HUES48 (cell line): ENCODE measurements at regions not wholly inside any gene's neighbourhood (a gene's known extent, or its start where the extent isn't known, plus 50 kb on each side); places are given as distances from the start of the nearest gene placed in this dataset.

Source experiments
- H3K27ac ChIP-seq: one replicate; pipeline ENCODE4 v1.7.0; 2013; ENCODE audit warnings: low read depth, low read length, inconsistent platforms
- H3K27me3 ChIP-seq: 2 replicates; pipeline ENCODE4 v1.6.1; 2013; ENCODE audit warnings: mild to moderate bottlenecking, low read length; ENCODE audit not compliant: control insufficient read depth, insufficient read depth
- H3K36me3 ChIP-seq: 2 replicates; pipeline ENCODE4 v1.6.1; 2013; ENCODE audit warnings: low read length; ENCODE audit not compliant: control insufficient read depth, insufficient read depth
- H3K4me1 ChIP-seq: 2 replicates; pipeline ENCODE4 v1.6.1; 2013; ENCODE audit warnings: mild to moderate bottlenecking, low read length; ENCODE audit not compliant: control insufficient read depth, insufficient read depth
- H3K4me3 ChIP-seq: 2 replicates; pipeline ENCODE4 v1.5.1; 2013; ENCODE audit warnings: mild to moderate bottlenecking, low read depth, low read length
- H3K9ac ChIP-seq: 2 replicates; pipeline ENCODE4 v1.6.1; 2013; ENCODE audit warnings: mild to moderate bottlenecking, low read depth, low read length, moderate library complexity
- H3K9me3 ChIP-seq: 2 replicates; pipeline ENCODE4 v1.6.1; 2013; ENCODE audit warnings: low read length; ENCODE audit not compliant: control insufficient read depth, insufficient read depth

DNA sequence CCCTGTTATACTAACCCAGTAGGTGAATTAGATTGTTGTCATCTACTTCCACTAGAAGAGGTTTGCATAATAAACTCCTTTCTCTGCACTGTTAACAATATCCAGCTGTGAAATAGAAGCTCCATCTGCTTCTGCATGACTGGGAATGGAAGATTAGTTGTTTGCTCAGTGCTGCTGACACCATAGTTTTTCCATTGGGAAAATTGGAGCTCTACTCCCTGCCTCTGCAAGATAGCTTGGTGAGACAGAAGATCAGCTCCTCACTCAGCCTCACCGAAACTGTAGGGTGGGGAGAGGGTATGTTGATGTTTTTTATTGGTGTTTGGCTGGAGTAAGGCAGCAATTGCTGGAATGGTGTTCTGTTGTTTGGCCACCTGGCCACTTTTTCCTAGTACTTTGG lies 331.6 kb upstream of the ADAMTS5 start:
- no peaks in the 10 kb centered on the region for H3K27me3 ChIP-seq
- no peak overlapping the region for H3K27ac ChIP-seq
- H3K36me3 ChIP-seq: no peaks in the 10 kb centered on the region
- H3K9ac ChIP-seq: no peak overlapping the region
- no peaks in the 10 kb centered on the region for H3K9me3 ChIP-seq
- no peak overlapping the region for H3K4me3 ChIP-seq
- no peaks in the 10 kb centered on the region for H3K4me1 ChIP-seq

DNA sequence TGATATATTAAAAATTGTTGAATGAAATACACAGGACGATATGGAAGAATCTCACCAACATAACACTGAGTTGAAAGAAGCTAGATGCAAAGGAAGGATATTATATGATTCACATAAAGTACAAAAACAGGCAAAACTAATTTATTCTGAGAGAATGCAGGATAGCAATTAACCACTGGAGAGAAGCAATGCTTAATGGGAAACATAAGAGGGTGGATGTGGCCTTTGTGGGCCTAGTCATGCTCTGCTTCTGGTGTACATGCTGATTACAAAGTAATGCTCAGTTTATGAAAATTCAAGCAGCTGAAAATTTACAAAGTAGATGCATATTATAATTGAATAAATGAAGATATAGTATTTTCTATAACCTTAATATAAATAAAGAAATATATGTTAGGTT lies 326.4 kb upstream of the ADAMTS5 start:
- Histone ChIP-seq H3K27me3 (no peaks in the 10 kb centered on the region), H3K36me3 (no peaks in the 10 kb centered on the region), H3K4me1 (no peaks in the 10 kb centered on the region), H3K4me3 (no peak overlapping the region), H3K27ac (no peak overlapping the region), H3K9ac (no peak overlapping the region), H3K9me3 (no peaks in the 10 kb centered on the region)

DNA sequence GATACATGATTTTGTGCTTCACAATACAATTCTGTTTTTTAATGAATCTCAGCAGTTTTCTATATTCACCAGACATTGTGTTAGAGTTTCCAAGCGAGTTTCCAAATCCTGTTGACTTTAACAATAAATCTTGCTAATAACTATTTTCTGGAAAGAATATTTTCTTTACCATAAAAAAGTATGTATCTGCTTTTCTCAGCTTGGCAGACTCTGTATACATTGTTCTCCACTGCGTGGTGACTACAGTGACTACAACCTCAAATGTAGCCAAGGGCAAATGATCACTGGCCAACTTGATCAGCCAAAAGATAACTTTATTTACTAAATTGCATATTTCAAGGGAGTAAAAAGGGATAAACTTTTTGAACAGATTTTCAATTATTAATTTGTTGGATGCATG lies 325.9 kb upstream of the ADAMTS5 start:
- Histone ChIP-seq H3K9me3 (no peaks in the 10 kb centered on the region), H3K4me1 (no peaks in the 10 kb centered on the region), H3K27ac (no peak overlapping the region), H3K9ac (no peak overlapping the region), H3K36me3 (no peaks in the 10 kb centered on the region), H3K4me3 (no peak overlapping the region), H3K27me3 (no peaks in the 10 kb centered on the region)

DNA sequence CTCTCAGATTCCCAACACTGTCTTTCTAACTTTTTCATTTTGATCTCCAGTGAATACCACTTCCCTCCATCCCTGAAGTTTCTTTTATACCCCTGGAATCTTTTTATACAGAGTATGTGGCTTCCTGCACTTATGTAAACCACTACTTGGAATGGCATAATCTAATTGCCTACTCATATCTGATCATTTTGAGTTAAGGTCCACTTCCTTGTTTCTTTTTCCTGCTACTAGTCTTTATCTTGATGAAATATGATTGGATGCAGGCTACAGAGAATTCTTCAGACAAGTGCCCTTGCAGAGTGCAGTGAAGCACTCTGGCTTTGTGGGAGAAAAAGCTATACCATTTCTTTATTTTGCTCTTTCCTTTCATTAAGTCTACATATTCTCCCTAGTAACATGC lies 325.3 kb upstream of the ADAMTS5 start:
- no peaks in the 10 kb centered on the region for H3K4me1 ChIP-seq
- no peak overlapping the region for H3K9ac ChIP-seq
- no peak overlapping the region for H3K4me3 ChIP-seq
- no peak overlapping the region for H3K27ac ChIP-seq
- no peaks in the 10 kb centered on the region for H3K9me3 ChIP-seq
- H3K36me3 ChIP-seq: no peaks in the 10 kb centered on the region
- H3K27me3 ChIP-seq: no peaks in the 10 kb centered on the region

DNA sequence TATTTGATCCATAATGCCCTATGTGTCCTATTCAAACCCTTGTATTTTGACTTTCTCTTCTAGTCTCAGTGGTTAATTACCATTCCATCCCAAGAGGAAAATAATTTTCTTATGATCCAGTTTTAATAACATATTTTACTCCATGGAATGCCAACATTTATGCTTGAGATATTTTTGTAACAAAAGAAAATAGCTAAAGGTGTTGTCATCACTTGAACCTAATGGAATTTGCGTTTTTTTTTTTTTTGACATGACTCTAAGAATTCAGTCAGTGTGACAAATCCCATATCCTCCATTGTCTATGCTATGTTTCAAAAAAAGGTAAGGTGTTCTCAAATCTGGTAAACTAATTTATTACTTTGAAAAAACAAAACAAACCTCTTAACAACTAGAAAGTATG lies 324.1 kb upstream of the ADAMTS5 start:
- no peaks in the 10 kb centered on the region for H3K36me3 ChIP-seq
- H3K27ac ChIP-seq: no peak overlapping the region
- no peaks in the 10 kb centered on the region for H3K4me1 ChIP-seq
- no peaks in the 10 kb centered on the region for H3K9me3 ChIP-seq
- no peak overlapping the region for H3K4me3 ChIP-seq
- H3K27me3 ChIP-seq: no peaks in the 10 kb centered on the region
- no peak overlapping the region for H3K9ac ChIP-seq

DNA sequence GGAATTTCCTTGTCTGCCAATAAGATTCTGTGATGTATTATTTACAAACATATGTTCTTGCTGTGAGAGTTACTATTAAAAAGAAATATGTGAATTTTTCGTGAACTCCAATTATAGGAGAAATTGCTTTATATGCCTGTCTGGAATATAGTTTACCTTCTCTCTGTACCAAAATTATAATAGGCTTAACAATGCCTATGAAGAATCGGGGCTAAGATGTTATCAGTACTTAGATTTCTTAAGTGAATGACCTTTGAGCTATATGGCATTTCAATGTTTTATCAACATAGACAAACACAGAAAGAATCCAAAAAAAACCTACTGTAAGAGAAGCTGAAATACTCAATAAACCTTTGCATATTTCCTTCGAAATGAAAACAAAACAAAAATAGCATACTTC lies 323.1 kb upstream of the ADAMTS5 start:
- H3K9ac ChIP-seq: no peak overlapping the region
- H3K4me1 ChIP-seq: no peaks in the 10 kb centered on the region
- H3K27ac ChIP-seq: no peak overlapping the region
- no peaks in the 10 kb centered on the region for H3K36me3 ChIP-seq
- H3K4me3 ChIP-seq: no peak overlapping the region
- no peaks in the 10 kb centered on the region for H3K9me3 ChIP-seq
- no peaks in the 10 kb centered on the region for H3K27me3 ChIP-seq

DNA sequence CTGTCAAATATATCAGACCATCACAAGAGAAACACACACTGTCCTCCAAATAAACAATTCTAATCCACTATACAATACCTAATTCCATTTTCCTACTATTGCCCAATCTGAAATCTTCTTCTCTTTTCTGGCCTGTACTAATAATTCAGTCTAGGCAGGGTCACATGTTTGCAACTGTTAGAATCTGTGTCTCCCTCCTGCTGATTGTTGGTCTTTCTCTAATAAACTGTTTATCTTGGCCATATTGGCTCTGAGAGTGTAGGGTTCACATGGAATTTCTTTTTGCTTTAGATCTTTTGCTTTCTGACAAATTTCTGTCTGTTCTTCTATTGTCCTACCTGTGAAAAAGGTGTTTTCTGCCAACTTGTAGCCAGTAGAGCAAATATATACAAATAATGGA lies 319.9 kb upstream of the ADAMTS5 start:
- Histone ChIP-seq H3K27me3 (no peaks in the 10 kb centered on the region), H3K4me3 (no peak overlapping the region), H3K27ac (no peak overlapping the region)

DNA sequence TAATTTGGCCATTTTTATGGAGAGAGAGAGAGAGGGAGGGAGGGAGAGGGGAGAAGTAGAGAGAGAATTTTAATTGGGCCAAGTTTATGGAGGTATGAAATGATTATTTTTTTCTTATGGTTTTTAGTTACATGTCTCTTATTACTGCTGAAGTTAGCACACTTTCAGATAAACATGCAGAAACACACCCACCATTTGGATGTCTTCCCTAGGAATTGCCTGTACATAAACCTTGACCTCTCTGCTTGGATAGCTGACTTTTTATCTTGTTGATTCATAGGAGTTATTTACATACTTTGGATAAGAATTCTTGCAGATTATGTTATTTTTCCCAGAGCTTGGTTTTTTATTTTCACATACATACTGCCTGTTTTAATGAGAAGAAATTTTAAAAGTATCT lies 310.2 kb upstream of the ADAMTS5 start:
- Histone ChIP-seq H3K9me3 (no peaks in the 10 kb centered on the region), H3K4me1 (peaks cover 12% of the 10 kb centered on the region; the same call in 1 of the 2 replicates), H3K27ac (no peak overlapping the region)

More for the DNA sequence above, 319.9 kb upstream of the ADAMTS5 start:
- no peaks in the 10 kb centered on the region for H3K9me3 ChIP-seq
- no peaks in the 10 kb centered on the region for H3K4me1 ChIP-seq
- no peak overlapping the region for H3K9ac ChIP-seq
- no peaks in the 10 kb centered on the region for H3K36me3 ChIP-seq

DNA sequence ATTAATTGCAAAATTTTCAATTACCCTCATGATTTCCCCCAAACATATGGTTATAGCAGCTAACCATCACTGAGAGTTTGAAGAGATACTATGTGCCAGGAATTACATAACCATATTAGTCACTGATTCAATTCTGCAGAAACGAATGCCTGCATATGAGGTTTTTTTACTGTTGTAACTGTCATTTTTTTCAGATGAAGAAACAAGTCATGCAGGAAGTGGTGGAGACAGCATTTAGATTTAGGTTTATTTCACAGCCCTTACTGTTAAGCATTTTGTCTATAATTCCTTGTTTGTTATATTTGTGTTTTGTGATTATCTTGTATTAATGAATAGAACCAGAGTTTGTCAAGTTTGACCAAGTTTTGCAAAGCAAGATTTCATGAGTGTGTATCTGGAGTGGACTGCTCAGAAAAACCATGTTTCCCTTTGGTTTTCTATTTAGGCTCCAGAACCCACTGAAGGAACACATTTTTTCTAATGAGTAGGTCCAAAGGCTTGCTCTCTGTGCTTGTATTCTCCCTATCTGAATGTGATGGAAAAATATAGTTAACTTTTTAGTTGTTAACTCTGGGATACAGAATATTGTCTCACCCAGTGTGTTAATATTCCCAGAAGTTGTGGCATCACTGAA lies 308.5 kb upstream of the ADAMTS5 start:
- Histone ChIP-seq H3K27ac (no peak overlapping the region), H3K36me3 (no peaks in the 10 kb centered on the region), H3K9ac (no peak overlapping the region), H3K4me3 (no peak overlapping the region), H3K4me1 (peaks cover 12% of the 10 kb centered on the region; the same call in 1 of the 2 replicates), H3K9me3 (no peaks in the 10 kb centered on the region), H3K27me3 (no peaks in the 10 kb centered on the region)

More for the DNA sequence above, 310.2 kb upstream of the ADAMTS5 start:
- H3K27me3 ChIP-seq: no peaks in the 10 kb centered on the region
- no peaks in the 10 kb centered on the region for H3K36me3 ChIP-seq
- H3K4me3 ChIP-seq: no peak overlapping the region
- H3K9ac ChIP-seq: no peak overlapping the region

DNA sequence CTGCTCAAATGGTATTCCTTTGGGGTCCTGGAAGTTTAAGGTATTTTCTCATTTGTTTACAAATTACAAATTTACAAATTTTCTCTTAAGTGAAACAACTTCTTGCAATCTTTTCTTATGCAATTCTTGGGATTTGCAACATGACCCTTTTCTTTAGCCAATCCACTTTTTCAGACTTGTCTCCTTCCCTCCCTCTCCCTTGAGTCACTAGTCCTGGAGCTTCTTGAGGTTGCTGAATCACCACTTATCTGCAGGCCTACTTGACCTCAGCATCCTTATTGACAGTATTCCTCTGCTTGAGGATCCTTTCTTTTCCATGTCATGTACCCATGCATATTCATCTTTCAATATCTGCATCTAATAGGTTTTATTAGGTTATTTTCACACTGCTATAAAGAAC lies 302.8 kb upstream of the ADAMTS5 start:
- Histone ChIP-seq H3K4me1 (peaks cover 26% of the 10 kb centered on the region), H3K36me3 (no peaks in the 10 kb centered on the region), H3K27me3 (no peaks in the 10 kb centered on the region), H3K9ac (no peak overlapping the region), H3K4me3 (no peak overlapping the region), H3K9me3 (no peaks in the 10 kb centered on the region), H3K27ac (no peak overlapping the region)

DNA sequence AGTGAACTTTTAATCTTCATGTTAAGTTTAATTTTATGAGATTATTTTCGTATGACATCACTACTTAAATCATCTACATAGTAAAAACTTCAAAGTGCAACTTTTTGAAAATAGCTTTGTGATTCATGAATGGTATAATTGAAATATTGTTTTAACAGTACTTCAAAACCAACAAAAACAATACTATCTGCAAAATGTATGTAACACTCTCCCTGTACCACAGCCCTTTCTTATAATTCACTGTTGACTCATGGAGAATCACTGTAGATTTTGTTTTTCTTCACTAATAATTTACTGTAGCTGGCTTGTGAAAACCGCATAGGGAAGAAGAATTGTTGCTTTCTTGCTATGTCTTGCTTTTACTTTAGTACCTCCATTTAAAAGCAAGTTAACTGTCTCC lies 301.4 kb upstream of the ADAMTS5 start:
- Histone ChIP-seq H3K4me1 (peaks cover 20% of the 10 kb centered on the region), H3K9me3 (no peaks in the 10 kb centered on the region), H3K9ac (no peak overlapping the region), H3K36me3 (no peaks in the 10 kb centered on the region), H3K27me3 (no peaks in the 10 kb centered on the region), H3K4me3 (no peak overlapping the region), H3K27ac (no peak overlapping the region)

DNA sequence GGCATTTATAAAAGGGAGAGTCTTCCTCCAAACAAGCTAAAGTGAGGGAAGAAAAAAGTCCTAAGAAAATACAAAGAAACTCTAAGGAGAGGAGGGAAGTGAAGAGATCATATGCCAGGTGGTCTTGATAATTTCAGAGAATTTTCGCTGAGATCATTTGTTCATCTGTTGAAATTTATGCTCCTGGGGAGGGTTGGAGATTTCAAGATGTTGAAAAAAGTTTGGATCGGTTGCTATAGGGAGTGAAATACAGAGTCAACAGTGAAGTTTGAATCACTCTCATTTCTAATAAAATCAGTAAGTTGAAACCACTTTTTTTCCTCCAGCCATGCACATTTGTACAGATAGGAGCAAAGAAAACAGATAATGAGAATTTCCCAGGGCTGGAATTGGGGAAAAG lies 299.1 kb upstream of the ADAMTS5 start:
- H3K27me3 ChIP-seq: no peaks in the 10 kb centered on the region
- peaks cover 20% of the 10 kb centered on the region for H3K4me1 ChIP-seq
- no peak overlapping the region for H3K27ac ChIP-seq
- H3K4me3 ChIP-seq: no peak overlapping the region
- H3K9me3 ChIP-seq: no peaks in the 10 kb centered on the region
- no peaks in the 10 kb centered on the region for H3K36me3 ChIP-seq
- no peak overlapping the region for H3K9ac ChIP-seq
